ENCODE measurements at regions not wholly inside any gene's neighbourhood (a gene's known extent, or its start where the extent isn't known, plus 50 kb on each side); places are given as distances from the start of the nearest gene placed in this dataset.
"Not testable (repeated sequence)": the region's sequence is repeated elsewhere in the genome, so short reads cannot be mapped to it uniquely, and the experiment has no call there.

DNA sequence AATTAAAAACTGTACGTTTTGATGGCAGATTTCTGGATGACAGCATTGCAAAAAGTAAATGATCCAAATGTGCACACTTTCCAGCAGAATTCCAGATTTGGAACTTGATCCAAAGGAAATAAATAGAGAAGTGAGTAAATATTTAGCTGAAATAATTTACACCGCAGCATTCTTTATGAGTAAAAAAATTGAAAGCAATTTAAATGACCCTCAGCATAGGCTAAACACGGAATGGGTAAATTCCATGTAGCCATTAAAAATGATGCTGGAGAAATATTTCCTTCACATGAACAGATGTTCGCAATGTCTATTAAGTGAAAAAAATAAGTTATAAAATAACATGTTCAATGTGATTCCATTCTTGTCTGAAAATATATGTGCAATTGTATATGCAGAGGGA, 424.8 kb downstream of the HS3ST3B1 start:
- peaks cover 9% of the 10 kb centered on the region for H3K36me3 Mint-ChIP-seq (ENCODE audit: low read depth)

DNA sequence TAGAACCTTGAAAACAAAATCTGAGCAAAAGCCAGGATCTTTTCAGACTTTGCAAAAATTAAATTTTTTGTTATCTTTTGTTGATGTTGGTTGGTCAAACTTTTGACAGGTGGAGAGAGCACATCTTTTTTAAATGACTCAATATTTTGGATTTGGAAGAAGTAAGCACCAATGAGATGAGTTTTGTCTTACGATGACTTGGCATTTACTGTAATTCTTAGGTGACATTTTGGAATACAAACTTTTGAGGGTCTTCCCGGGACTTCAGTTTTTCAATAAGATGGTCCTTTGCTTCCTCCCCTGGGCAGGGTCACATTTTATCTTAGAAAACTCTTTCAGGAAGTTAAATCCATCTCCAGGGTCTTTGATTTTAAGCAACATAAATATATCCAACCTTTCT, 423.9 kb downstream of the HS3ST3B1 start:
- no peak for DNase-seq

More for the DNA sequence above, 424.8 kb downstream of the HS3ST3B1 start:
- TF ChIP-seq, protein P1, sequence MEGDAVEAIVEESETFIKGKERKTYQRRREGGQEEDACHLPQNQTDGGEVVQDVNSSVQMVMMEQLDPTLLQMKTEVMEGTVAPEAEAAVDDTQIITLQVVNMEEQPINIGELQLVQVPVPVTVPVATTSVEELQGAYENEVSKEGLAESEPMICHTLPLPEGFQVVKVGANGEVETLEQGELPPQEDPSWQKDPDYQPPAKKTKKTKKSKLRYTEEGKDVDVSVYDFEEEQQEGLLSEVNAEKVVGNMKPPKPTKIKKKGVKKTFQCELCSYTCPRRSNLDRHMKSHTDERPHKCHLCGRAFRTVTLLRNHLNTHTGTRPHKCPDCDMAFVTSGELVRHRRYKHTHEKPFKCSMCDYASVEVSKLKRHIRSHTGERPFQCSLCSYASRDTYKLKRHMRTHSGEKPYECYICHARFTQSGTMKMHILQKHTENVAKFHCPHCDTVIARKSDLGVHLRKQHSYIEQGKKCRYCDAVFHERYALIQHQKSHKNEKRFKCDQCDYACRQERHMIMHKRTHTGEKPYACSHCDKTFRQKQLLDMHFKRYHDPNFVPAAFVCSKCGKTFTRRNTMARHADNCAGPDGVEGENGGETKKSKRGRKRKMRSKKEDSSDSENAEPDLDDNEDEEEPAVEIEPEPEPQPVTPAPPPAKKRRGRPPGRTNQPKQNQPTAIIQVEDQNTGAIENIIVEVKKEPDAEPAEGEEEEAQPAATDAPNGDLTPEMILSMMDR (IDR thresholded peaks at IDR 0.05) = no peak
- H3K4me3 Mint-ChIP-seq = no peak overlapping the region
- H3K9me3 Mint-ChIP-seq = peaks cover 19% of the 10 kb centered on the region
- peaks cover 5% of the 10 kb centered on the region for H3K4me1 Mint-ChIP-seq
- H3K27ac Mint-ChIP-seq = no peak overlapping the region
- H3K27me3 Mint-ChIP-seq (ENCODE audit: low read depth, poor library complexity) = peaks cover 2% of the 10 kb centered on the region
- no peak for DNase-seq

DNA sequence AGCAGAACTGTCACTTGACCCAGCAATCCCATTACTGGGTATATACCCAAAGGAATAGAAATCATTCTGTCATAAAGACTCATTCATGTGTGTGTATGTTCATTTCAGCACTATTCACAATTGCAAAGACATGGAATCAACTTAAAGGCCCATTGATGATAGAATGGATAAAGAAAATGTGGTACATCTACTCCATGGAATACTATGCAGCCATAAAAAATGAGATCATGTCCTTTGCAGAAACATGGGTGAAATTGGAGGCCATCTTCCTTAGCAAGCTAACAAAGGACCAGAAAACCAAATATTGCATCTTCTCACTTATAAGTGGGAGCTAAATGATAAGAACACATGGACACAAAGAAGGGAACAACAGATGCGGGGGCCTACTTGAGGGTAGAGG, 422.5 kb downstream of the HS3ST3B1 start:
- not testable (repeated sequence) for H3K27me3 Mint-ChIP-seq (ENCODE audit: low read depth, poor library complexity); H3K36me3 Mint-ChIP-seq (ENCODE audit: low read depth); H3K27ac Mint-ChIP-seq; H3K4me3 Mint-ChIP-seq; DNase-seq
- Mint-ChIP-seq H3K4me1 (peaks cover 15% of the 10 kb centered on the region), H3K9me3 (peaks cover 15% of the 10 kb centered on the region)

More for the DNA sequence above, 423.9 kb downstream of the HS3ST3B1 start:
- Mint-ChIP-seq H3K4me1 (peaks cover 7% of the 10 kb centered on the region), H3K36me3 (ENCODE audit: low read depth) (peaks cover 9% of the 10 kb centered on the region), H3K27ac (no peak overlapping the region), H3K9me3 (peaks cover 19% of the 10 kb centered on the region), H3K4me3 (no peak overlapping the region), H3K27me3 (ENCODE audit: low read depth, poor library complexity) (peaks cover 2% of the 10 kb centered on the region)
- TF ChIP-seq, protein P1 (IDR thresholded peaks at IDR 0.05) = no peak

DNA sequence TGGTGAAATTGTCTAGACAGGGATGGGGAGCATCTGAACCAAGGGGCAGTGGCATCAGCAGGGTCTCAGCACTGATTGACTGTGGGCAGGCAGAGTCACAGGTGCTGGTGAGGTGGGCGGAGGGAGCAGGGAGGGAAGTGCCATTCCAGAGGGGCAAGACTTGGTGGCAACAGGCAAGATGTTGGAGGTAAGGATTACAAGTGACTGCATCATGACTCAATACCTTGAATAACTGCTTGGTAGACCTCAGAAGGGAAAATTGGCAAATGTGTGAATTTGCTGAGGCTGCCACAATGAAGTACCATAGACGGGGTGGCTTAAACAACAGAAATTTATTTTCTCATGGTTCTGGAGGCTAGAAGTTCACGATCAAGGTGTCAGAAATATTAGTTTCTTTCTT, 419.1 kb downstream of the HS3ST3B1 start:
- peaks cover 15% of the 10 kb centered on the region for H3K9me3 Mint-ChIP-seq
- TF ChIP-seq, protein P1 (IDR thresholded peaks at IDR 0.05) = no peak
- H3K27me3 Mint-ChIP-seq (ENCODE audit: low read depth, poor library complexity) = no peaks in the 10 kb centered on the region
- DNase-seq = no peak
- H3K4me1 Mint-ChIP-seq = peaks cover 10% of the 10 kb centered on the region
- H3K36me3 Mint-ChIP-seq (ENCODE audit: low read depth) = peaks cover 5% of the 10 kb centered on the region
- H3K27ac Mint-ChIP-seq = no peak overlapping the region
- no peak overlapping the region for H3K4me3 Mint-ChIP-seq

DNA sequence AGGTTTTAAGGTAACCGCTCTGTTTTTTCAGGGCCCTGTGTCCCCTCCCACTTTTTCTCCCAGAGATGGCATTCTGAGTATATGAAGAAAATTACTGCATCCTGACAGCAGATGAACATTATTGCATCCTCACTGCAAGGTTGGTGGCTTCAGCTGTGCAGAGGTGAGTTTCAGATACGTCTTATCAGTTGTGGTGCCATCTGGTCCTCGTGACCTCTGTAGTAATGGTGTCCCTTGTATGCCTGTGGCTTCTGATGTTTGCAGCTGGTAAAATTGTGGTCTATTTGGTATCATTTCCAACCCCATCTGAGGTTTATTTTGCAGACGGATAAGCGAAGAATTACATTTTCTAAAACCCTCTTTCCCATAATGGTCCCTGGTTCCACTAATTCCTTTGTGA, 417.0 kb downstream of the HS3ST3B1 start:
- Mint-ChIP-seq H3K4me3 (no peak overlapping the region), H3K27me3 (ENCODE audit: low read depth, poor library complexity) (no peaks in the 10 kb centered on the region), H3K9me3 (peaks cover 8% of the 10 kb centered on the region), H3K4me1 (peaks cover 10% of the 10 kb centered on the region), H3K36me3 (ENCODE audit: low read depth) (peaks cover 5% of the 10 kb centered on the region), H3K27ac (no peak overlapping the region)
- TF ChIP-seq, protein P1 (IDR thresholded peaks at IDR 0.05) = no peak
- DNase-seq = no peak

DNA sequence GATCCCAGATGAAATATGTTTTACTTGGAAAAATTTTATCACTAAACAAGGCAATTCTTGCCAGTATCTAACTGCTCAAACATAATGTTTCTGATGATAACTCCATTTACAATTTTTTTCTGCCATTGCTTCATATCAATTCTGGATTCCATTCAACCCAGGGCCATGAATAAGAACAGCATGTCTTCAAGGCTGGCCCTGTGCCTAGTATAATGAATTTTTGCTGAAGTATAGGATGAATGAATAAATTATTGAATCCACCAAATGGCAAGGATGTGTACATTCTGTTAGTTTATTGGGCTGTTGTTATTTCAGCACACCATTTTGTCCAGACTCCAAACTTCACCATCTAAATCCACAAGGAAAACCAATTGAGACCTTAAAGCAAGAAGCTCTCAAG, 414.7 kb downstream of the HS3ST3B1 start:
- Mint-ChIP-seq H3K9me3 (no peaks in the 10 kb centered on the region), H3K4me1 (peaks cover 10% of the 10 kb centered on the region), H3K4me3 (no peak overlapping the region), H3K36me3 (ENCODE audit: low read depth) (no peaks in the 10 kb centered on the region), H3K27me3 (ENCODE audit: low read depth, poor library complexity) (no peaks in the 10 kb centered on the region), H3K27ac (no peak overlapping the region)
- no peak for DNase-seq
- TF ChIP-seq, protein P1 (IDR thresholded peaks at IDR 0.05) = no peak

Data from nephron progenitor cell (in vitro differentiated cells).